OCI-M1 (cell line): ENCODE measurements at regions not wholly inside any gene's neighbourhood (a gene's known extent, or its start where the extent isn't known, plus 50 kb on each side); places are given as distances from the start of the nearest gene placed in this dataset.
A peak's percentile ranks its signal among the peaks of the same experiment; 100 is the strongest.
"Not testable (repeated sequence)": the region's sequence is repeated elsewhere in the genome, so short reads cannot be mapped to it uniquely, and the experiment has no call there.

Source experiments
- DNase-seq: peaks from one replicate; lab custom pipeline; 2025; lab: John Stamatoyannopoulos, UW

DNA sequence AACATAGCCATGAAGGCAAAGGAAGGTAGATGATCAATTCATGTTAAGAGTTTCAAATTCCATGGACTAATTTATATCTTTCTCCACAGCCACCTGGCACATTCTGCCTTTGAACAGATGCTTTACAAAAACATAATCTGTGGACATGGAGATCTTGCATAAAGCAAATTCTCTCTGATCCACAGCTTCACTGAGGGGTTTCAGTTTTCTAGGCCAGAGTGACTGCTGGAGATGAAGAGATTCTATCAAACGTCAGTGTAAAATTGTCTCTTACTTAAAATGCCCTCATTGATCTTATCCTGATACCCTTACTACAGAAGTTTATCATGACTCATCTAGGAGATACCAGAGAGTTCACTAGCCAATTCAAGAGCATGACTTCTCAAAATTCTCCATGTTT is 291.6 kb downstream of the DAD1 start:
- DNase-seq, result no peak

DNA sequence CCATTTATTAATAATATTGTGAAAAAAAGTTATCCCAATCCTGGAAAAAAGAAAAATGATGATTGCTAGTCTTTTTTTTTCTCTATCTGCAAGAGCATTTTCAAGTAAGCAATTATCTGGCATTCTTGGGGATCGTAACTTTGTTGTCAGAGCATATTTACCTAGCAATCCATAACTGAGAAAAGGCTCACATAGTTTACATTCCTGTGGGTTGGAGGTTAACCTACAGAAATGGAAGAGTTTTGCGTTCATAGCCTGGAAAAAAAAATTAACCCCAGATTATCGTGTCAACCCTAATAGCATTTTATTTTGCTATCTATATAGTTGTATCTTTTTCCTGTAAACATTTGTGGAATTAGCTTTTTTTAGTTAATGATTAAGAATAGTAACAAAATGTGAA is 292.3 kb downstream of the DAD1 start:
- DNase-seq, result no peak

DNA sequence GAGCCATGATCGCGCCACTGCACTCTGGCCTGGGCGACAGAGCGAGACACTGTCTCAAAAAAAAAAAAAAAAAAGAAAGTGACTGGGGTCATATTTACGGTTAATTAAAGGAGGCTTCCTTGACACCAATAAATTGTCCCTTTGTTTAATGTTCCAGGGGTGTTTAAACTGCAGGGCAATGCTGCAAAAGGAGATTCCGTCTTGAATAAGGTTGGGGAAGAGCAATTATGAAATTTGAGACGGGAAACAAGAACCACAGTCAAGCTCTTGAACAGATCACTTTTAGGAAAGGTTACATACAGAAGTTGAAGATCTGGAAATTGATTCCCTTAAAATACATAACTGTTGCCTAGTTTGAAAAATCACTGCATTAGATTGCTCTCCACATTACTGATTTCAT is 292.9 kb downstream of the DAD1 start:
- DNase-seq, result no peak

DNA sequence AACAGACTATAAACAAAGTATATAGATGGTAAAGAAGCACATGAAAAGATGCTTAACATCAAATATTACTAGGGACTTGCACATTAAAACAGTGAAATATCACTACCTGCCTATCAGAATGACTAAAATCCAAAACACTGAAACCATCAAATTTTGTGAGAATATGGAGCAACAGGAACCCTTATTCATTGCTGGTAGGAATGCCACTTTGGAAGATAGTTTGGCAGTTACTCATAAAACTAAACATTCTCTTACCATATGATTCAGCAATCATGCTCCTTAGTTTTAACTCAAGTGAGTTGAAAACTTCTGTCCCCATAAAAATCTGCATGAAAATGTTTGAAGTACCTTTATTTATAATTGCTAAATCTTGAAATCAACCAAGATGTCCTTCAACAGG is 297.6 kb downstream of the DAD1 start:
- no peak for DNase-seq

DNA sequence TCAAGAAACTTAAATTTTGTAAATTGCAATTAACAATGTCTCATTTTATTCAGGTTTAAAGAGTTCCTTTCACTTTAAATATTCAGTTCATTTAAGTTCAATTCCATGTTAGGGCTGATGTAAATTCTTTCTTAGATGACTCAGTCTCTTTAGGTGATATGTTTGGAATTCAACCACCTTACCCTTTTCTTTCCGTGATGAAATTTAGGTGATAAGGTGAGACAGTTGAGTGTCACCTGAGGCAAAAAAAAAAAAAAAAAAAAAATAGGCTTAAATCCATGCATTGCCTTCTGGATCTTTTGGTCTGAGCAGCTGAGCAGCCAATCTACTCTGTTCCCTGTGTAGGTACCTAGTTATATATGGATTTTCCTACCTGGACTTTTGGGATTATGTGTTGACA is 299.5 kb downstream of the DAD1 start:
- DNase-seq, result no peak

DNA sequence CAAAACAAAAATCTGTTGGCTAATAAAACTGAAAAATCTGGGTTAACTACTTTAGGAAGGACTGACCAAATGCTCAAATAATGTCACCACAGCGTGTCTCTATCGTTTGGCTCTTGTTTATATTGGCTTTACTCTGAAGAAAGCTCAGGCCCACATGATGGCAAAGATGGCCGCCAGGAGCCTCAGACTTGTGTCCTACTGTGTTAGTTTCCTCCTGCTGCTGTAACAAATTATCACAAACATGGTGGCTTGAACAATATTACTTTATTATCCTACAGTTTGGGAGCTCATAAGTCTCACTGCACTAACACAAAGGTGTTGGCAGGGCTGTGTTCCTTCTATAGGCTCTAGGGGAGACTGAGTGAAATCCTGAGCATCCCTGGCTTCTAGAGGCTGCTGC is 303.0 kb downstream of the DAD1 start:
- no peak for DNase-seq

DNA sequence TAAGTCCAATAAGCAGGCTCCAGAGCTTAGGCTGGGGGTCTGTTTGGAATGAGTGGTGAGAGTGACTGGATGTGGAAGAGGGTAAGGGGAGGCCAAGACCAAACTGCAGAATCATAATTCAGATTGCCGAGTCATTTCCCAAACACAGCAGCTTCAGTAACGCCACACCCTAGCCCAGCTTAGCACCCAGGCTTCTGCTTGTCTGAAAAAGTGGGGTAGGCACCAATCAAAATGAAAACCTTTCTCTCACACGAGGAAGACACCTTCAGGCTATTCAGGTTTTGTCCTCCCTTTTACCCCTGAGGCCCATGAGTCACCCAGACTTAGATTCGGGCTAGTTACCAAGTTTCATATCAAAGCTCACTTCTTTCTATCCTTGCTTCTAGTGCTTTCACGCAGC is 306.1 kb downstream of the DAD1 start:
- DNase-seq, result peak; percentile 27

DNA sequence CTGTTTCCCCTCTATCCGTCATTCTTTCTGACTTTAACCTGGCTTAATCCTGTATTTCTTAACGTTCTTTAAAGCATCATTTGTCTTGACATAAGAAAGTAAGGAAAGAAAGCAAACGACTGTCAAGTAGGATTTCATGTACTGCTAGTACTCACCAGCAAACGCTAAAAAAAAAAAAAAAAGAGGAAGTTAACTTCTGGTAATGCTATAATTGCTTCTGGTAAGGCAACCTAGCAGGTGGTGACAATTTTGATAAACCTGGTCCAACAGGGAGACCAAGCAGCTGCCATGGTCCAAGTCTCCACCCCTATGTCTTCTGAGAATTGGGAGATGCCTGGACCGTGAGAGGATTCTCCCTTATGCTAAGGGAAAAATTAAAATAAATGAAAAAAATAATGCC is 306.6 kb downstream of the DAD1 start:
- DNase-seq, result peak; percentile 80

DNA sequence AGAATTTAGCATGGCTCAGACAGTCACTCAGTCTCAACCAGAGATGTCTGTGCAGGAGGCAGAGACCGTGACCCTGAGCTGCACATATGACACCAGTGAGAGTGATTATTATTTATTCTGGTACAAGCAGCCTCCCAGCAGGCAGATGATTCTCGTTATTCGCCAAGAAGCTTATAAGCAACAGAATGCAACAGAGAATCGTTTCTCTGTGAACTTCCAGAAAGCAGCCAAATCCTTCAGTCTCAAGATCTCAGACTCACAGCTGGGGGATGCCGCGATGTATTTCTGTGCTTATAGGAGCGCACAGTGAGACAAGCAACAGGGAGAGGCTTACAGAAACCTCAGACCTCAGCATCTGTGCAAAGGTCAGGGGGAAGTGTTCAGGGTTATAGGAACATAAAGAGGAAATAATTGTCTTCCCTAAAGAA is 307.6 kb downstream of the DAD1 start:
- not testable (repeated sequence) for DNase-seq

DNA sequence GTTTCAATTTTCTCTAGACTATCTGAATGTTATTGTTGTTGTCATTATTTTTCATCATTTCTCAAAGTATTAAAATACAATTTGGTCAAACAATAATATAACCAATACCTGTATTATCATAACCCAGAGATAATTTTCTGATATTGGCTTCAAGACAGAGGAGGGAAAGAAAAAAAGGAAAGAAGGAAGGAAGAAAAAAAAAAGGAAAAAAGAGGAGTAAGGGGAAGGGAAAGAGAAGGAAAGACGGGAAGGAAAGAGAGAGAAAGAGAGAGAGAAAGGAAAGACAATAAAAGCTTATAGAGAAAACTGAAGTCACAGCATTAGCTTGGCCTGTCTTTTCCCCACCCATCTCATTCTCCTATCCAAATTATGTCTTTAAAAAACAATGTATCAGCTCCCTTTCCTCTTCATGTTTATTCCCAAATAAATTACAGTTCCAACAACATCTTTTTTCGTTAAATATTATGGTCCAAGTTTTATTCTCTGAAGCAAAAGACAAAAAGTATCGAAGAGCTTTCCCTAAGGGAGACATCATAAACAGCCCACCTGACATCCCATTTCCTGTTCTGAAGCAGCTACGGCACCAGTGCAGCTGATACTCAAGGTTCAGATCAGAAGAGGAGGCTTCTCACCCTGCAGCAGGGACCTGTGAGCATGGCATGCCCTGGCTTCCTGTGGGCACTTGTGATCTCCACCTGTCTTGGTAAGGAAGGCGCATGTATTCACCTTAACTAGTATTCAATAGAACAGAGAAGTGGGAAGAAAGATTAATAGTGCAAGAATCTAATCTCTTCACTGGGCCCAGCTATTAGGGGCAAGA is 308.3 kb downstream of the DAD1 start:
- no peak for DNase-seq

DNA sequence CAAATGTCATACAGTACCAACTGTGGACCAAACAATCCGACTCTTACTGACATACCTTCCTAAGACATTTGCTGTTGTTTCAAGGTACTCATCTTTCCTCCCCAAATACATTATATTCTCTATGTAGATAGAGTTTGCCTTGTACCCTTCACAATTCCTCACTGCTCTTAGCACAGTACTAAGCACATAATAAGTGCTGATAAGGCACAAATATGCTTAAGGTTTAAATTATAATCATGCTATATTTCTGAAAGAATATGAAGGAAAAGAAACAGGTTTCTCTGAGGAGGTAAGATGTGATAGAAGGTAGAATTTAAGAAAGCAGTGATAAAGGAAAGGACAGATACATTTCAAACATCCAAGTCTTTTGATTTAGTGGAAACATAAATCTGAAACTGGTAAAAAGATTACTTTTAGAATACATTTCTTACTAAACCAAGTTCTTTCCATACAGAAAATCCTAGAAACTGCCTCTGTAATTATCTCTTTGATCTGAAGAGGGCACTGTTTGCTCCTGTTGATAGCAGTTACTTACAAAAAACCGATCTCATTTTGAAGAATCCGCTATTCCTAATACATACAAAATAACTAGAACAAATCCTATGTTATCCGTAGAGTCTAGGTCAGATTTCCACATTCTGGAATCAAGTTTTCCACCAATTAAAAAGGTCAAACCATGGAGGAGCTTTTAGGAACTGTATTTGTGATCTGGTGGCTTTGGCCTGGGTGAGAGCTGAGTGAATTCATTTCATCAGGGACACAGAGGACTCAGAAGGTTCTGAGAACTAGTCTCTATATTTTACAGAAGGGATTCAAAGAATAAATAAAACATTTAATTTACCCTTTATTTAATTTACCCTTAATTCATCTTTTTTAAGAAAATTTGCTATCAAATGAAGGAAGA is 311.9 kb downstream of the DAD1 start:
- DNase-seq, result peak; percentile 49

DNA sequence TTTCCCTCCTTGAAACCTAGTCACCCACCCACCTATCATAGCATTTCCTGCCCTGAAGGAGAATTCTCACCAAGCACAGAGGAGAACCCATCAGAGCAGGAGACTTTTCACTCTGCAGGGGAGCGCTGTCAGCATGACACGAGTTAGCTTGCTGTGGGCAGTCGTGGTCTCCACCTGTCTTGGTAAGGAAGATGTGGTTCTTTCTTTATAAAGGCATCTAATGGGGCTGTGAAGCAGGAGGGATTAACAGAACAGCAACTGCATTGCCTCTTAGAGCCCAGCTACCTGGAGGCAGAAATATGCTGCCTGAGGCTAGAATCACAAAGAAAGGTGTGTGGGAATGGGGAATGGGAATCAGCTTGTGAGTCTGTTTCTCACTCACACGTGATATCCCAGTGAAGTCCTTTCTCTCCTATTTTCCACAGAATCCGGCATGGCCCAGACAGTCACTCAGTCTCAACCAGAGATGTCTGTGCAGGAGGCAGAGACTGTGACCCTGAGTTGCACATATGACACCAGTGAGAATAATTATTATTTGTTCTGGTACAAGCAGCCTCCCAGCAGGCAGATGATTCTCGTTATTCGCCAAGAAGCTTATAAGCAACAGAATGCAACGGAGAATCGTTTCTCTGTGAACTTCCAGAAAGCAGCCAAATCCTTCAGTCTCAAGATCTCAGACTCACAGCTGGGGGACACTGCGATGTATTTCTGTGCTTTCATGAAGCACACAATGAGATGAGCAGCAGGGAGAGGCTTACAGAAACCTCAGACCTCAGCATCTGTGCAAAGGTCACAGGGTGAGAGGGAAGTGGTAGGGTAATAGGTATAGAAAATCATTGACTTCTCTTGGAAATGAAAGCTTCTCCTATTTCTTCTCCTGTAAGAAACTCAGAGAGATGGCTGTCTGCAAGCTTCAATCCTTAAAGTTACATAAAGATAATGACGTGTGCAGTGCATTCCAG is 316.9 kb downstream of the DAD1 start:
- DNase-seq, result peak; percentile 3

DNA sequence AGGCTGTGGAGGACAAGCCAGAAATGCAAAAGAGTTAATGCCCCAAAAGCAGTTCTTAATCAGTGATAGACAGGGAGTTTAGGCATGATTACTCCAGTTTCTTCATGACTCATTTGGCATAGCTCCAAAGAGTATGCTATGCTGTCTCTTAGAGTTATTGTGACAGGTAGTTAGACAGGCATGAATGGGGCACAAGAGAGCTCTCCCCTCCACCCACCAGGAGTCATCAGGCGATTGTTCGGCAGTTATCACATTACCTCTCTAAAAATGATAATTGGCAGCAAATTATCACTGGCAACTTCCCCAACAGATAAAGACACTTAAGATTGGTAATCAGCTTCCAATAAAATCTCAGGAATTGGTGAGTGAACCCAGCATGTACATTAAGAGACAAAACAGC is 320.1 kb downstream of the DAD1 start:
- DNase-seq, result peak; percentile 52

DNA sequence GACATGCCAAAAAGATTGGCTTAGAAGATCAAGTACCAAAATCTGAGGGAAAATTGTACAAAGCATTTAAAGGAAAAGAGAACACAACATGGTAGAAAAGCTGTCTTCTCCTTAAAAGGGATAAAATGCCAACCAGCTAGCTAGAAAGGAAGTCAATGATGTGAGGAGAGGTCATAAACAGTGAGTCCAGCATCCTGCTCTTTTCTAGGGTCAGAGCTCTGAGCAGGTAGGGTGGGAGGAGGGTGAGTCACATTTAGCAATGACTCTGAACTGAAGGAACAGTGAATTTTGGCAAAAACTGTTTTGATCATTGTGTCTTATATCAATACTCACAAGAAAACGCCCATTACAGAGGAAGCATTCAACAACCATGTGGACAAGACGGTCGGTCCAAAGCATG is 322.3 kb downstream of the DAD1 start:
- DNase-seq, result no peak

DNA sequence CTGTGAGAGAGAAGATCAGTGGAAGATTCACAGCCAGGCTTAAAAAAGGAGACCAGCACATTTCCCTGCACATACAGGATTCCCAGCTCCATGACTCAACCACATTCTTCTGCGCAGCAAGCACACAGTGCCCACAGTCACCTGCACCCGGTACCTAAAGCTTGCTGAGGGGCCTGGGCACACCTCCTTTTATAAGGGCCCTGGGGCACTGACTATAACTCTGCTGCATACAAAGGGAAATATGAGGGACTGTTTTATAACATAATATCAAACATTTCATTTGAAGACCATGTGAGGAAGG is 322.9 kb downstream of the DAD1 start:
- DNase-seq, result no peak

DNA sequence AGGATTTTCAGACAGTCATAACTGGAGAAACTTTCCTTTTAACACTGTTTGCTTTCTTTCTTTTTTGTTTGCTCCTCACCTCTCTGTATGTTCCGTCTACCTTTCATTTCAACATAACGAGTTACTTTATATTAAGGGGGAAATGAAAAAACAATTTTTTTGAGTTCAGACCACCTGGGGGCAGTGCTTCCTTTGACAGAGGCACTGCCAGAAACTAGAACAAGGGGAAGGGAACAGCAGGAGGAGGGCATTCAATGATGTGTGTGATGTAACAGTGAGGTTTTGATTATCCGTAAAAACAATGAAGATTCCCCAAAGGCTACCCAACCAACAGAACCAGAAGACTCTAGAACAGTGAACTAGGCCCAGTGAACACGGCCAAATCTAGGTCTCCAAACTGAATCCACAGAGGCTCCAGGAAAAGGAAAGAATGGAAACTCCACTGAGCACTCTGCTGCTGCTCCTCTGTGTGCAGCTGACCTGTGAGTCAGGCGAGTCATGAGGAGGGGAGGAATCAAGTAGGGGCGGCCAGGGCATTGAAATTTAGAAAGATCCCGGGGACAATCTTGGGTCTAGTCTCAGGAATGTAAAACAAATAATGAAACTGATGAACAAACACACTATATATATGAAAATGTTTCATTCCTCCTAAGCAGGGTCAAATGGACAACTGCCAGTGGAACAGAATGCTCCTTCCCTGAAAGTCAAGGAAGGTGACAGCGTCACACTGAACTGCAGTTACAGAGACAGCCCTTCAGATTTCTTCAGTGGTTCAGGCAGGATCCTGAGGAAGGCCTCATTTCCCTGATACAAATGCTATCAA is 323.5 kb downstream of the DAD1 start:
- peak; percentile 50 for DNase-seq

DNA sequence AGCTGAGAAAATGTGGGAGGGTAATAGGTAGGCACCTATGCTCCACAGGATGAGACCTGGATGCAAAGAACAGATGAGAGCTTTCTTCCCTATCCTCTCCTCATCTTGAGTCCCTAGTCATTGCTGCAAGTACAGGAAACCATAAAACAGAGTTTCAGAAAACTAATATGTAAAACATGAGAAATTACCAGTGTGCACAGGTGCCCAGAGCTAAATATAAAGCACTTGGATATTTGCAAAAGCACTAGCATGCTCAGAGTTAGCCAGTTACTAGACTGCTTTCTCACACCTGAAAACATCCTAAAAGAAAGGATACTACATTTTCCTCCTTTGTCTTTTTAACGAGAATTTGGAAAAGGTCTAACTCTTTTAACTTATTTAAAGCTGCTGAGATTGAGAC is 324.3 kb downstream of the DAD1 start:
- DNase-seq, result no peak

DNA sequence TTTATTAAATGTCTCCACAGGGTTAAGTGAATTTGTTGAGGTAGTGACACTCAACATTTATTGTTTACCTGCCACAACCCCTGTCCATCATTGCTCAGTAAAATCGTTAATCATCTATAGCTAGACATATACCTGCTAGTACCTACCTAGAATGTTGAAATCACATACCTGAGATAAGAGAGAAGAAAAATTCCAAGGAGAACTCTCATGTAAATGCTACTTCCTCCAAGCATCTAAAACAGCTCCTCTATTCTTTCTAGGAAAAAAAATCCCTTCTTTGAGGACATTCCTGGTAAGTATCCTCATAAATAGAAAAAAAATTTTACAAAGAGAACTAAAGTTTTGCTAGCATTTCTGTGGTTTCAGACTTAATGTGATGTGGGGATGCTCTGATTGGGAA is 325.1 kb downstream of the DAD1 start:
- DNase-seq, result no peak

DNA sequence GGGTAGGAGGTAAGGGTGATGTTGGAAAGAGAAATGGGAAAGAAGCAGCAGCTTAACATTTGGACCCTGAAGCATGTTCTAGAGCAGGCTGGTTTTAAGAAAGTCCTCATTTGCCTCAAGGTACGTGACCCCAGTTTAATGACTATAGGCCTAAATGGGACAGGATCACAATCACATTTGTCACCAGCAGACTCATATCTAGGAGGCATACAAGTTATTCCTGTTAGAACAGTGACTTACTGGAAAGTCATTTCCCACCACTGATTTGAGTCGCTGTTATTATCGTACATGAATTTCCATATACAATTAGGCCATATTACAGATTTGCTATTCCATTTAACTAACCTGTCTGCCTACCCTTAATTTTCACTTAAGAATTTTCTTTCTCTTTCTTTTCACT is 326.1 kb downstream of the DAD1 start:
- no peak for DNase-seq

DNA sequence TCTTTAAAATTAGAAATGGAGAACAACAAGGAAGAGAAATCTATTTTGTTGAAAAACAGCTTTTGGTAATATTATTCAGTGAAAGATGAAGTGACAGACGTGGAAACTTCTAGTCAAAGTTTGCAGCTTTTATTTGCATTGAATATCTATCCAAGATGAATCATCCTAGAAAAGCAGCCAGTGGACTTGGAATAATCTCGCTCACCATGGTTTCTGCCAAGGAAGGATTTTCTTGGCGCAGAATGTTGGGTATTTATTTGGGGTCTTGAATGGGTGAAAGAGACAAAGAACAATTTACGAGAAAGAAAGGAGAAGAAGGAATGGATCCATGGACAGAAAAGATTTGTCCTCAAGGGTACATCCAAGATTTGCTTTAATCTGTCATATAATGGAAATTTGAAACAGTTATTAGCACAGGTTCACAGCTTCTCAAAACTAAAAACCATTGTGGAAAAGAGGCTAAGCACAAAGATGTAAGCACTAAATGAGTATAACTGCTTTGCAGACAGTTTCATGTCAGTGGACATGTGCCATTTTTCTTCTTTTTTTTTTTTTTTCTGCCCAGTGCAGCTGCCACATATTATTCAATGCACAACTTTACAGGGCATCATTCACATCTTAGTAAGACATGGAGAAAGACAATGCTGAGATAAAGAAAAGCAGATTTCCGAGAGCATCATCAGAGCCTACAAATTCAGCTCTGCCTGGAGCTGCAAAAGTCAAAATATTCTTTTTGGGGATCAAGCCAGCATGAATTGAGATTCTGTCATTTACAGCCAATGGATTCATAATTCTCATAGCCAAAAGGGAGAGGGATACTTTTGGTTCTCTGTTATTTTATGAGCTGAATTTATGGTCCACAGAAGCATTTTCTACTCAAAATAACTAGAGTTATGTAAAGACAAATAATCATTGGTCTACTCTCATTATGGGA is 333.7 kb downstream of the DAD1 start:
- no peak for DNase-seq
